ENCODE measurements at regions not wholly inside any gene's neighbourhood (a gene's known extent, or its start where the extent isn't known, plus 50 kb on each side); places are given as distances from the start of the nearest gene placed in this dataset.

DNA sequence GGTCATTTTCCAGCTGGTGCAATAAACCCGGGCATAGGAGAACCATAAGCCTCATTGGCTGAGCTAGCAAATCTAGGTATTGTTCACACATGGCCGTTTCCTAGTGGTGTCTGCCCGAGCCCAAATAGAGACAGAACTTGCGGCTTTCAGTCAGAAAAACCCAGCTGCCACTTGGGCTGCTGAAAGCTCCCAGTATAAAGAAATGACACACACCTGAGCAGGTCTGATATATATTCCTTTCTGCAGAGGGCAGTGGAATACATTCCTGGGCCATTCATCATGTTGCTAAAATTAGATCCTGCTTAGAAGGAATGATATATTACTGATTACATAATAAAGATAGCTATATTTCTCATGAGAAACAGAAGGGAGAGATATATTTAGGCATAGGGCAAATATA is 83.9 kb upstream of the IRX5 start:
- no peak for TF ChIP-seq FOXP2 (optimal IDR thresholded peaks at IDR 0.05; ENCODE audit: borderline replicate concordance, extremely low read depth, extremely low read length, insufficient read depth)
- no peak for TF ChIP-seq POLR2AphosphoS5 (IDR thresholded peaks at IDR 0.05; ENCODE audit: low read depth, low read length)
- no peak for TF ChIP-seq REST (IDR thresholded peaks at IDR 0.05; ENCODE audit: insufficient read depth in 1 of 2, low read depth in 2 of 2, low read length in 2 of 2)
- TF ChIP-seq TAF1 (IDR thresholded peaks at IDR 0.05; ENCODE audit: borderline replicate concordance, insufficient read depth, low read length): no peak
- TF ChIP-seq SIN3A (IDR thresholded peaks at IDR 0.05; ENCODE audit: borderline replicate concordance, insufficient read depth, low read length): no peak

DNA sequence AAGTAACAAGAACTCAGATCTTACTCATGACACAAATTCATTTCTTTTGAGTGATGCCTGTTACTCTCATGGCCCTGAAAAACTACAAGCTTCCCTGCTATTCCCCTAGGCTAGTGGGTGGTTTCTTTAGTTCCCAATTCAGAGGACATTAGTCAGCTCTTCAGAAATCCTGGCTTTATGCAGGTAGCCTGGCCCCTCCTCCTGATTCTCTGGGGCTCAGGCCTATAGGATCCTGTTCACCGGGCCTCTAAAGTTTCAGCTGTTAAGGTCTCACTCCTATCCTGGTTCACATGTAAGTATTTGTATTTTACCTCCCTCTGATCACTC is 87.3 kb upstream of the IRX5 start:
- TF ChIP-seq FOXP2 (optimal IDR thresholded peaks at IDR 0.05; ENCODE audit: borderline replicate concordance, extremely low read depth, extremely low read length, insufficient read depth) (no peak), POLR2AphosphoS5 (IDR thresholded peaks at IDR 0.05; ENCODE audit: low read depth, low read length) (no peak), SIN3A (IDR thresholded peaks at IDR 0.05; ENCODE audit: borderline replicate concordance, insufficient read depth, low read length) (no peak), REST (IDR thresholded peaks at IDR 0.05; ENCODE audit: insufficient read depth in 1 of 2, low read depth in 2 of 2, low read length in 2 of 2) (no peak), TAF1 (IDR thresholded peaks at IDR 0.05; ENCODE audit: borderline replicate concordance, insufficient read depth, low read length) (no peak)

GRCh38 chr16:54842743-54843423 is 87.8 kb upstream of the IRX5 start:
- TF ChIP-seq SIN3A (IDR thresholded peaks at IDR 0.05; ENCODE audit: borderline replicate concordance, insufficient read depth, low read length): no peak
- no peak for TF ChIP-seq REST (IDR thresholded peaks at IDR 0.05; ENCODE audit: insufficient read depth in 1 of 2, low read depth in 2 of 2, low read length in 2 of 2)
- TF ChIP-seq TAF1 (IDR thresholded peaks at IDR 0.05; ENCODE audit: borderline replicate concordance, insufficient read depth, low read length): no peak
- TF ChIP-seq FOXP2 (optimal IDR thresholded peaks at IDR 0.05; ENCODE audit: borderline replicate concordance, extremely low read depth, extremely low read length, insufficient read depth): no peak
- no peak for TF ChIP-seq POLR2AphosphoS5 (IDR thresholded peaks at IDR 0.05; ENCODE audit: low read depth, low read length)

DNA sequence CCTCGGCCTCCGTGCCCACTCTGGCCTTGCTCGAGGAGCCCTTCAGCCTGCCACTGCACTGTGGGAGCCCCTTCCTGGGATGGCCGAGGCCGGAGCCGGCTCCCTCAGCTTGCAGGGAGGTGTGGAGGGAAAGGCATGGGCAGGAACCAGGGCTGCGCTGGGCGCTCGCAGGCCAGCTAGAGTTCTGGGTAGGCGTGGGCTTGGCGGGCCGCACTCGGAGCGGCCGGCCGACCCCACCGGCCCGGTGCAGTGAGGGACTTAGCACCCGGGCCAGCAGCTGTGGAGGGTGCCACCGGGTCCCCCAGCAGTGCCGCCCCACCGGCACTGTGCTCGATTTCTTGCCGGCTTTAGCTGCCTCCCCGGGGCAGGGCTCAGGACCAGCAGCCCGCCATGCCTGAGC is 101.0 kb upstream of the IRX5 start:
- TF ChIP-seq POLR2AphosphoS5 (IDR thresholded peaks at IDR 0.05; ENCODE audit: low read depth, low read length) (no peak), REST (IDR thresholded peaks at IDR 0.05; ENCODE audit: insufficient read depth in 1 of 2, low read depth in 2 of 2, low read length in 2 of 2) (no peak), SIN3A (IDR thresholded peaks at IDR 0.05; ENCODE audit: borderline replicate concordance, insufficient read depth, low read length) (no peak), TAF1 (IDR thresholded peaks at IDR 0.05; ENCODE audit: borderline replicate concordance, insufficient read depth, low read length) (no peak), FOXP2 (optimal IDR thresholded peaks at IDR 0.05; ENCODE audit: borderline replicate concordance, extremely low read depth, extremely low read length, insufficient read depth) (no peak)
